NCI-H1694 (cell line): ENCODE measurements at regions not wholly inside any gene's neighbourhood (a gene's known extent, or its start where the extent isn't known, plus 50 kb on each side); places are given as distances from the start of the nearest gene placed in this dataset.
"Not testable (repeated sequence)": the region's sequence is repeated elsewhere in the genome, so short reads cannot be mapped to it uniquely, and the experiment has no call there.

ENCODE experiments used
- DNase-seq: peaks from one replicate; lab custom pipeline; 2025; lab: John Stamatoyannopoulos, UW

GRCh38 chr22:48938741-48939140 is 888.9 kb downstream of the BRD1 start:
- DNase-seq = no peak

GRCh38 chr22:48937032-48937639 is 890.5 kb downstream of the BRD1 start:
- no peak for DNase-seq

- DNase-seq = no peak
Observed at GRCh38 chr22:48936391-48936790, 891.3 kb downstream of the BRD1 start.

DNA sequence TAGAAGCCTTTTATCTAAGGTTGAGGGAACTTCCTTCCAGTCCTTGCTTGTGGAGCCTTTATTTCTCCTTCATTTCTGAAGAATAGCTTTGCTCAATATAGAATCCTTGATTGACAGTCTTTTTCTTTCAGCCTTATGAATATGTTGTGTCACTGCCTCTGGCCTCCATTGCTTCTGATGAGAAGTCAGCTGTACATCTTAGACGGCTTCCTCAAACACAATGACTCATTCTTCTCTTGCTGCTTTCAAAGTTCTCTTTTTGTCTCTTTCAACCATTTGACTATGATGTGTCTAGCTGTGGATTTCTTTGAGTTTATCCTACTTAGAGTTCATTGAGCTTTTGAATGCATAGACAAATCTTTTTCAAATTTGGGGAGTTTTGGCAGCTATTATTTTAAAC is 893.2 kb downstream of the BRD1 start:
- DNase-seq = no peak

DNA sequence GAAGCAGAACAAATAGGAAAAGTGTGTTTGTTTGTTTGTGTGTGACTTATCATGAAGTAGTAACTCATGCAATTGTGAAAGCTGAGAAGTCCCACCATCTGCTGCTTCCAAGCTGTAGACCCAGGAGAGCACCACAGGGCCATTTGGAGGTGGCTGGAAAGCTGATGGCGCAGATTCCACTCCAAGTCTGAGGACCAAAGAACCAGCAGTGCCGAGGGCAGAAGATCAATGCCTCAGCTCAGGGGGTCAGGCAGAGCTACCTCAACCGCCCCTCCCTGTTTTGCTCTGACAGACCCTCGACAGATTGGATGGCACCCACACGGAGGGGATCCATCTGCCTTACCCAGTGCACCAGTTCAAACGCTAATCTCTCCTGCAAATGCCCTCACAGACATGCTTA is 896.2 kb downstream of the BRD1 start:
- peak; percentile 54 for DNase-seq

GRCh38 chr22:48929276-48929790 is 898.3 kb downstream of the BRD1 start:
- DNase-seq = no peak

GRCh38 chr22:48927591-48927990 is 900.1 kb downstream of the BRD1 start:
- no peak for DNase-seq

GRCh38 chr22:48926643-48927042 is 901.0 kb downstream of the BRD1 start:
- no peak for DNase-seq

DNA sequence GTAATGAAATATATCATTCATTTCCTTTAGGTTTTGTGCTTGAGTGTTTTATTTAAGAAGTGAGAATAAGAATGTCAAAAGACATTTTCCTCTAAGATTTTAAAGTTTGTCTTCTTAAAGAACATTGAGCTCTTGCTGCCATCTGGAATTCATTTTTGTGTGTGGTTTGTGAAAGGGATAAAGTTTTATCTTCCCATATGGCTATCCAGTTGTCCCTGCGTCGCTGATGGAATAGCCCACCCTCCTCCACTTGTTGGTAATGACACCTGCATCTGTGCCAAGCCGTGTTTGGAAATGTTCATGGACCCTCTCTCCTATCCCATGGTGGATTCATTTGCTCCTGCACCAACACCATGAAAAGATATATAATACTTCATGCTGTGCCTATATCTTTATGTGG is 901.5 kb downstream of the BRD1 start:
- no peak for DNase-seq

GRCh38 chr22:48925450-48925849 is 902.2 kb downstream of the BRD1 start:
- DNase-seq = no peak

DNA sequence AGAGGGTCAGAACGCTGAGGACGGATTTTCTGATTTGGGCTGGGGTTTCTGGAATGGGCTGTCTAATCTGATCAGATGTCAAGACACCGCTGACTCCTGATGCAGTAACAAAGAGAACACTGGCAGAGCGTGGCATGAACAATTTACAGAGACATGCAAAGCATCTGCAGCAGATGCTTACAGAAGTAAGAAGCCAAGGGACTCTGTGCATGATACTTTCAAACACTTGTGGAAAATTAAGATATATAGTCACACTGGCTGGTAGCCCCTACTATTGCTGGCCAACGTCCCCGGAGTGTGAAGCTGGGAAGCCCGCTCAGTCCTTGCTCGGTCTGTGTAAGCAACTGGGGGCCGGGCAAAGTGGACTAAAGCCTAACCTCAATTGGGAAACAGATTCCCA is 903.7 kb downstream of the BRD1 start:
- no peak for DNase-seq

DNA sequence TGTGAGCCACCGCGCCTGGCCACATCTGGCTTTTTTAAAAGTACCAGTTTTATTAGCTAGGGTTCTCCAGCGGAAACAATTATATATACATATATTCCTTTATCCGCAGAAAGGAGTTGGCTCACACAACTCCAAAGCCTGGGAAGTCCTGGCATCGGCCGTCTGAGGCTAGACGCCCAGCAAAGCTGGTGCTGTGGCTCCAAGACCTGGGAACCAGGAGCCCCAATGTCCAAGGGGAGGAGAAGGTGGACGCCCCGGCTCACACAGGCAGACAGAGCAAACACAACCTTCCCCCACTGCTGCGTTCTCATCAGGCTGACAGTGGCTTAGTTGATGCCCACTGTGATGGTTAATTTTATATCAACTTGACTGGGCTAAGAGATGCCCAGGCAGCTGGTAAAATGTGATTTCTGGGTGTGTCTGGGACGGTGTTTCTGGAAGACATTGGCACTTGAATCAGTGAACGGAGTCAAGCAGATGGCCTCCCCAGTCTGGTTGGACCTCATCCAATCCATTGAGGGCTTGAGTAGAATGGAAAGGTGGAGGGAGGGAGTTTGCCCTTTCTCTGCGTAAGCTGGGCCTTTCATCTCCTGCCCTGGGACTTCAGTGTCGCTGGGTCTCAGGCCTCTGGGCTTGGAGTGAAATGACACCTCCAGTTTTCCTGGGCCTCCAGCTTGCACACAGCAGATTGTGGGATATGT is 904.4 kb downstream of the BRD1 start:
- DNase-seq = peak; percentile 86

- DNase-seq = no peak
Observed at GRCh38 chr22:48921411-48921903, 906.2 kb downstream of the BRD1 start.

GRCh38 chr22:48920776-48921241 is 906.9 kb downstream of the BRD1 start:
- no peak for DNase-seq

GRCh38 chr22:48919851-48920589 is 907.7 kb downstream of the BRD1 start:
- no peak for DNase-seq

- peak; percentile 70 for DNase-seq
Observed at GRCh38 chr22:48919187-48919590, 908.5 kb downstream of the BRD1 start.

- peak; percentile 70 for DNase-seq
Observed at GRCh38 chr22:48918585-48919186, 909.0 kb downstream of the BRD1 start.

GRCh38 chr22:48912356-48913066 is 915.2 kb downstream of the BRD1 start:
- not testable (repeated sequence) for DNase-seq

DNA sequence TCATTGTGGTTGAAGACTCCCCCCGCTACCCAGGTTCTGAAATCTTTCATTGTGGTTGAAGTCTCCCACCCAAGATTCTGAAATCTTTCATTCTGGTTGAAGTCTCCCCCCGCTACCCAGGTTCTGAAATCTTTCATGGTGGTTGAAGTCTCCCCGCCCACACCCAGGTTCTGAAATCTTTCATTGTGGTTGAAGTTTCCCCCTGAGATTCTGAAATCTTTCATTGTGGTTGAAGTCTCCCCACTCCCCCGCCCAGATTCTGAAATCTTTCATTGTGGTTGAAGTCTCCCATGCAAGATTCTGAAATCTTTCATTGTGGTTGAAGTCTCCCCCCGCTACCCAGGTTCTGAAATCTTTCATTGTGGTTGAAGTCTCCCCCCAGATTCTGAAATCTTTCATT is 916.0 kb downstream of the BRD1 start:
- DNase-seq = not testable (repeated sequence)

DNA sequence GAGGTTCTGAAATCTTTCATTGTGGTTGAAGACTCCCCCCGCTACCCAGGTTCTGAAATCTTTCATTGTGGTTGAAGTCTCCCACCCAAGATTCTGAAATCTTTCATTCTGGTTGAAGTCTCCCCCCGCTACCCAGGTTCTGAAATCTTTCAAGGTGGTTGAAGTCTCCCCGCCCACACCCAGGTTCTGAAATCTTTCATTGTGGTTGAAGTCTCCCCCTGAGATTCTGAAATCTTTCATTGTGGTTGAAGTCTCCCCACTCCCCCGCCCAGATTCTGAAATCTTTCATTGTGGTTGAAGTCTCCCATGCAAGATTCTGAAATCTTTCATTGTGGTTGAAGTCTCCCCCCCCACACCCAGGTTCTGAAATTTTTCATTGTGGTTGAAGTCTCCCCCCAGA is 916.6 kb downstream of the BRD1 start:
- DNase-seq = not testable (repeated sequence)

GRCh38 chr22:48908547-48908946 is 919.1 kb downstream of the BRD1 start:
- no peak for DNase-seq

DNA sequence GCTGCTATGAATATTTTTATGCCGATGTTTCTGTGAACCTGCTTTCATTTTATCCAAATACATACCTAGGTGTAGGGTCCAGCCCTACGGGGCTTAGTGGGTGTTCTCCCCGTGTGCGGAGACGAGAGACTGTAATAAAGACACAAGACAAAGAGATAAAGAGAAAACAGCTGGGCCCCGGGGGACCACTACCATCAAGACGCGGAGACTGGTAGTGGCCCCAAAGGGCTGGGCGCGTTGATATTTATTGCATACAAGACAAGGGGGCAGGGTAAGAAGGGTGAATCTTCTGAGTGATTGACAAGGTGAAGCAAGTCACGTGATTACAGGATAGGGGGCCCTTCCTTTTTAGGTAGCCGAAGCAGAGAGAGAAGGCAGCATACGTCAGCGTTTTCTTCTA is 920.1 kb downstream of the BRD1 start:
- no peak for DNase-seq
